NCI-H1694 (cell line): ENCODE measurements at regions not wholly inside any gene's neighbourhood (a gene's known extent, or its start where the extent isn't known, plus 50 kb on each side); places are given as distances from the start of the nearest gene placed in this dataset.
"Not testable (repeated sequence)": the region's sequence is repeated elsewhere in the genome, so short reads cannot be mapped to it uniquely, and the experiment has no call there.

Experiments
- DNase-seq: peaks from one replicate; lab custom pipeline; 2025; lab: John Stamatoyannopoulos, UW

- DNase-seq: no peak
These were observed 265.7 kb upstream of the FAM241A start for GRCh38 chr4:111879539-111879938.

- no peak for DNase-seq
These were observed 265.1 kb upstream of the FAM241A start for GRCh38 chr4:111880116-111880515.

GRCh38 chr4:111883557-111883999 is 261.7 kb upstream of the FAM241A start:
- DNase-seq: no peak

GRCh38 chr4:111890412-111890811 is 254.8 kb upstream of the FAM241A start:
- DNase-seq: no peak

- DNase-seq: no peak
These were observed 239.7 kb upstream of the FAM241A start for GRCh38 chr4:111905511-111905910.

GRCh38 chr4:111919639-111920038 is 225.6 kb upstream of the FAM241A start:
- no peak for DNase-seq

GRCh38 chr4:111921714-111922113 is 223.5 kb upstream of the FAM241A start:
- DNase-seq: no peak

- DNase-seq: no peak
These were observed 221.5 kb upstream of the FAM241A start for GRCh38 chr4:111923786-111924185.

- no peak for DNase-seq
These were observed 220.6 kb upstream of the FAM241A start for GRCh38 chr4:111924696-111925095.

- no peak for DNase-seq
These were observed 214.6 kb upstream of the FAM241A start for GRCh38 chr4:111930659-111931058.

GRCh38 chr4:111933703-111934102 is 211.6 kb upstream of the FAM241A start:
- no peak for DNase-seq

GRCh38 chr4:111934314-111934713 is 210.9 kb upstream of the FAM241A start:
- DNase-seq: no peak

- DNase-seq: no peak
These were observed 207.9 kb upstream of the FAM241A start for GRCh38 chr4:111937368-111937767.

GRCh38 chr4:111941957-111942356 is 203.3 kb upstream of the FAM241A start:
- DNase-seq: no peak

GRCh38 chr4:111943796-111944203 is 201.5 kb upstream of the FAM241A start:
- no peak for DNase-seq

GRCh38 chr4:111945014-111945413 is 200.2 kb upstream of the FAM241A start:
- DNase-seq: no peak

- DNase-seq: no peak
These were observed 198.5 kb upstream of the FAM241A start for GRCh38 chr4:111946800-111947199.

- no peak for DNase-seq
These were observed 192.6 kb upstream of the FAM241A start for GRCh38 chr4:111952688-111953087.

GRCh38 chr4:111954550-111954949 is 190.7 kb upstream of the FAM241A start:
- DNase-seq: no peak

GRCh38 chr4:111955001-111955400 is 190.3 kb upstream of the FAM241A start:
- no peak for DNase-seq

GRCh38 chr4:111957116-111957515 is 188.1 kb upstream of the FAM241A start:
- DNase-seq: no peak

GRCh38 chr4:111957997-111958396 is 187.3 kb upstream of the FAM241A start:
- DNase-seq: no peak

- DNase-seq: no peak
These were observed 186.0 kb upstream of the FAM241A start for GRCh38 chr4:111959222-111959621.

GRCh38 chr4:111960241-111960667 is 185.0 kb upstream of the FAM241A start:
- DNase-seq: no peak

- DNase-seq: not testable (repeated sequence)
These were observed 184.2 kb upstream of the FAM241A start for GRCh38 chr4:111961026-111961425.
